Caki2 (cell line): ENCODE measurements at regions not wholly inside any gene's neighbourhood (a gene's known extent, or its start where the extent isn't known, plus 50 kb on each side); places are given as distances from the start of the nearest gene placed in this dataset.

ENCODE experiments used
- DNase-seq: peaks from one replicate; pipeline ENCODE4 v3.0.0-alpha.2; 2015; ENCODE audit warnings: low read depth
- in situ Hi-C: cut with HindIII; loops from 2 replicates; pipeline ENCODE4 v1.10.0; 2016; ENCODE audit warnings: low sequenced_read_pairs, low pct_unique_long_range_greater_than_20kb, mixed read lengths

DNA sequence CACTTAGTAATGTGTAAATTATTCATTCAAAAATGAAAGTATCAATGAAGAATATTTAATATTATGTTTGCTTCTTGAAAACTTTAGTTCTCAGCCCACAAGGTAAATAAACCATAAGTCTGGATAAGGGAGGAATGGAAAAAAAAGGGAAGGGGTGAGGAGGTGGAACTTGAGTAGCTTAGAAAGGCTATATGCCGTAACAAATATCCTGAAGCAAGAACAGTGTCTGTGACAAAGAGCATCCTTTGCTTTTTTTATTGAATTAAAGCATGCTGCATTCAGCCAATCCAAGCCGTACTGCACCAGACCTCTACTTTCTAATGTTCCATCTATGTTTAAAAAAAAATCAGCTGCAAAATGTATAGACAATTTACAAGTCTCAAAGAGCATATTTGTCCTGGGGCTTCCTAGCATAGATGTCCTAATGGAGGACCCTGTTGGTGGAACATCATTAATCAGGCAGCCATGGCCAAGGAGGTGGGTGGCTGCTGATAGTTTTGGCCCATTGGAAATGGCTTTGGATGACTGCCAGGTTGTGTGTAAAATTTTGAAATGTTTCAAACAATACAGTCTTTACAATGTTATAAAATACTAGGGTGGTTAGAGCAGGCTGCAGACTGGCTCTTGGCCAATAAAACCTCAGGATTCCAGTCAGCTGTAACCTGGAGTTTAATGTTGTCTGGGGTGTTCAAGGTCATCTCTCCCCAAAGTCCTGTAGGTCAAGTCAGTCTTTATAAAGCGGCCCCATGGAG is 895.8 kb upstream of the SOX9 start:
- DNase-seq, result no peak
- in situ Hi-C loops, result no loop called here

DNA sequence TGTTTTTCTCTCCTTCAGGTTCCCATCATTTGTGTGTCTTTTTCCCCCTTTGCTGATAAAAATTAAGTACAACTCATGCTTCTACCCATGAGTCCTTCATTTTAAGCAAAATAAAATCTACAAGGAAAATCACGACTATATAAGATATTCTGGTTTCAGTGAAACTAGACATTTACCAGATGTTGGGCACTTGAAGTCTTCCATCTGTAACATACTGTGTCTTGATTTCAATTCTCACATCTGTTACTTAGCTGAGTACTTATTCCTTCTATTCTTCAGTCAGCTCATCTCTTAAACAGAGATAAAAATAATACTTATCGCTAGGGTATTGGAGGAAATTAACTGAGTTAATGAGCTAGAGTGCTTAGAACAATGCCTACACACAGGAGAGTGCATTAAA is 893.0 kb upstream of the SOX9 start:
- no peak for DNase-seq
- in situ Hi-C loops, result no loop called here

DNA sequence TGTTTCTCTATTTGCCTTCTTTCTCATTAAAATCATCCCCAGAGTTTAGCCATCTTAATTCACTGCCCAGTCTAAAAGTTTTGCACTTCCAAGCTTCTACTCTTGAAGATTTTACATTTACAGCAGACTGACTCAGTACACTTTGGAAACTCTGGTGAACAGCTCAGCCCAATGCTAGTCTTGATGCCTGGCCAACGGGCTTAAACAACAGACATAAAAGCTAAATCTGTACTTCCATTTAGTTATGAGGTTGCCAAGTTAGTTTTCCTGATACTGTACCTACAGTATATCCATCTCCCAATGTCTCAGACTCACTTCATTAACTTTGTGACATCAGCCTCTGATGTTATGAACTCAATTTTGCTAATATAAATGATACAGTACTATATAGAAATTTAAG is 891.8 kb upstream of the SOX9 start:
- no peak for DNase-seq
- in situ Hi-C loops, result no loop called here

DNA sequence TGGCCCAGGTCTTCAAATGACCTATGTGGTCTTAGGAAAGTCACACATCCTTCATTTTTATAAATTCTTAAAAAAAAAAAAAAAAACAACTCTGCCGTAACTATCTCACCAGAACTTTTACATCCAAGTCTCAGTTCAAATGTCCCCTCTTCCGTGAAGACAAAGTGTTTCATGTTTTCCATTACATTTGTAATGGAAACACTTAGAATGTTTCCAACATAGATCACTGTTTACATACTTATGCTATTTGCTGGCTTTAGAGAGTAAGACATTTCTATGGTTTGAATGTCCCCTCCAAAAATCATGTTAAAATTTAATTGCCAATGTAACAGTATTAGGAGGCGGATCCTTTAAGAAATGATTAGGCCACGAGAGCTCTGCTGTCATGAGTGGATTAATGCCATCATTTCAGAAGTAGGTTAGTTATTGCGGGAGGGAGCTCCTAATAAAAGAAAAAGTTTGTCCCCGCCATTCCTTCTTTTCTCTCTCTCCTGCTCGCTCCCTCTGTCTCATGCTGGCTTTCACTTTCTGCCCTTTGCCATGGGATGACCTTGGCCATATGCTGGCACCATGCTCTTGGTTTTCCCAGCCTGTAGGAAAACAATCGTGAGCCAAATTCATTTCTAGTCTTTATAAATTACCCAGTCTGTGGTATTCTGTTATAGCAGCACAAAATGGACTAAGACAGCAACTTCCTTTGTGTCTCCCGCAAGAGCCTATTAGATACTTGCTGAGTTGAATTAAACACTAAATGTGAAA is 887.8 kb upstream of the SOX9 start:
- in situ Hi-C loops, result no loop called here
- no peak for DNase-seq

DNA sequence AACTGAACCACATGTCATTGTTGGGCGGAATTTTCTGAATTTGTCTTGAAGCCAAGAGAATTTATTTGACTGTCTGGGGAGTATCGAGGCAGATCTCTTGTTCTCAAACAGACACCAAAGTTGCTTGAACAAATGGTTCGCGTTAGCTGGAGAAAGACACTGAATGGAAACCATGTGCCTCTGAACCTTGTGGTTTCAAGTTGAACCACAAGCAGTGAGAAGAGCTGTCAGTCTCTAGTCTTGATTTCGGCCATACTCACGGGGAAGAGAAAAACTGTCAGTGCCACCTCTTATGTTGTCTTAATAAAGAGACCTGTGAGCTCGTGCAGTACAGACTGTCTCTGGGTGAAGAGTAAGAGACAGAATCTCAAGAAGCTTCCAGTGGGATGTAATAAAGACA is 886.5 kb upstream of the SOX9 start:
- in situ Hi-C loops, result no loop called here
- DNase-seq, result no peak

DNA sequence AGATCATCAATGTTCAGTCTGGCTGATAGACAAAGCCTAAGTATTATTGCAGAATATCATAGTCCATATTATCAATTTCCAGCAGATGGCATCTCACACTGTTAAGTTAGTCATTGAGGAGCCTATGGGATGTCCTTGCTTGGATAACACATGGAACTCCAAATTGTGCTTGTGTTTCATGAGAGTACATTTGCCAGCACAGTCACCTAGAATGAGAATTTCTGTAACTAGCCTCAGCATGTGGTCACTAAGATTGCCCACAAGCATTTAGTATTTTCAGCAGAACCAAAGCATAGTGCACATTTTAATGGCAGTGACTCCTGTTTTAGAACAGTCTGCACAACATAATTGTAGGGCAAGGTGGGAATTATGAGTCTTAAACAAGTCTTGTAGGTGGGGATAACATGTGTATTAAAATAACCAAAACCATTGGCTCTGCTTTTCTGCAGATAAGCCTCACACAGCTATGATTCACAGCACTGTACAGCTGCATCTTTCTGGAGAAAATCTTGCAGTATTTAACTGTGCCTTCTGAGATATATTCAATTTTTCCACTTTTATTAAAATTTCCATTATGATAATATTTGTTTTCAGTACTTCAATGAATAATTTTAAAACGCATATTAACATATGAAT is 882.8 kb upstream of the SOX9 start:
- peak; percentile 28 for DNase-seq

DNA sequence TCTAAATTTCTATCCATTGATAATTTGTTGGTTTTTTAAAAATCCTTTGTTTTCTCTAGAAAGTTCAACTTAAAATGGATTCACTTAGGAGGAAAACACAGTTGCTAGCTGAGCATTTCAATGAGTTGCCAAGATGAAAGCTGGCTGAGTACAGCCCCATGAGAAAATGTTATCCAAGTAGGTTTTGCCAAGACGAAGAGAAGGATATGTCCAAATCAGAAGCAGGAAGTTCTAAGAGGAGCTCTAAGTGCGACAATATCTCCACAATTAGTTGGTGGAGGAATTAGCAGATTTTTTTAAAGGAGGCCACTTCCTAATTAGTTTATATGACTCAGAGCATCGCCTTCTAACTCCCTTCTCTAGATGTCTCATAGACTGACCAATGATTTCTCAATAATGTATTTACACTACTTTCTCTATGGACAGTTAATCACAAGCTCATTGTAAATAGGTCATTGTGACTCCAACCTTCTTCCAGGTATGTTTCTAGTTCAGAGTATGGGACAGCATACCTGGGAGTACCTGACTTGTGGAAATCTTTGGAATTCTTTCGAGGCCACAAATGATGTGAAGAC is 873.3 kb upstream of the SOX9 start:
- no peak for DNase-seq
- in situ Hi-C loops, result no loop called here

More for the DNA sequence above, 882.8 kb upstream of the SOX9 start:
- in situ Hi-C loops, result no loop called here

DNA sequence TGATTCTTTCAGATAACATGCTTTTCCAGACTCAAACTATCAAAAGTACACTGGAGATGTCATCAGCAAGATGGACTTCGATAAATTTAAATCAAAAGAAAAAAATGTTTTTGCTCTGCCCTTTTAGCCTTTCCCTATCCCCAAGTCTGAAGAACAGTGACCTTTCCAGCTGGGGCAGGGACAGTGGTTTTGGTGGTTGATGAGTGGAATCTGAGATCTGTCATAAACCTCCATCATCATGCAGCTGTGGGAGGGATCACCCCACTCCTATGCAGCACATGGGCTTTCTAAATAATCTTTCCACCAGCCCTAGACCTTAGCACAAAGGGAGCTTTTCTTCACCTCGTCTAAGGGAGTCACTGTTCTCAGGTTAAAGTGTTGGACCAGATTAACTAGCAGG is 869.5 kb upstream of the SOX9 start:
- in situ Hi-C loops, result no loop called here

DNA sequence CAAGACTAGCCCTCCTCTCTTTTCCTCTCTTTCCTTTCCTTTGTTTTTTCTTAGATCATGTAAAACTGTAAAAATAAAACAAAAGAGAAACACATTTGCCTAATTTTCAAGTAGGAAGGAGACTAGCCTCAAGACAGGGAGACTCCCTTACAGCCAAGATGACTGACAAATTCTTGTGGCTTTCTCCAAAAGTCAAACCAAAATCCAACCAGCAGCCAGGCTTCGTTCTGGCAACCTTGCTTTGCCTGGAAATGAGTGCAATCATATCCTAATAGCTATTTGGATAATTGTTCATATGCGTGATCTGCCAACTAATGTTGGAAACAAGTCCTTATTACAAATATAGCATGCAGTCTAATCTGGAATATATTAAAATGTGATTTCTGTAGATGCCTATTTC is 868.9 kb upstream of the SOX9 start:
- in situ Hi-C loops, result no loop called here

More for the DNA sequence above, 869.5 kb upstream of the SOX9 start:
- no peak for DNase-seq

DNA sequence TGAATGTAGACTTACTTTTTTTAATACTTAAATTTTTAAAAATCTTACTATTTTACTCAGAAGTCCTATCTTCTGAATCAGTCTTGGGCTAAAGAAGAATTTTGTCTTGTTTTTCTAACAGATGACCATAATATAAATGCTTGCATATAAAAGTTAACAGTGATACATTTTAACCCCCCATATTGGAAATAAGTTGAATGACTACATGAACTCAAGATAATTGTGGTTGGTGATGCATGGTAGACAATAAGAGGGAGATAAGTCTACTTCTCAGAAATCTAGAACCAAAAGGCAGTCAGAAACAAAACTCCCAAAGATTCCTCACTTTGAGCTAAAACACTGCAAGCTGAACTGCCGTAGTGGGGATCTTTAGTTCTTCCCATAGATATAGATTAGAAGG is 868.4 kb upstream of the SOX9 start:
- in situ Hi-C loops, result no loop called here
- DNase-seq, result no peak

More for the DNA sequence above, 868.9 kb upstream of the SOX9 start:
- no peak for DNase-seq

DNA sequence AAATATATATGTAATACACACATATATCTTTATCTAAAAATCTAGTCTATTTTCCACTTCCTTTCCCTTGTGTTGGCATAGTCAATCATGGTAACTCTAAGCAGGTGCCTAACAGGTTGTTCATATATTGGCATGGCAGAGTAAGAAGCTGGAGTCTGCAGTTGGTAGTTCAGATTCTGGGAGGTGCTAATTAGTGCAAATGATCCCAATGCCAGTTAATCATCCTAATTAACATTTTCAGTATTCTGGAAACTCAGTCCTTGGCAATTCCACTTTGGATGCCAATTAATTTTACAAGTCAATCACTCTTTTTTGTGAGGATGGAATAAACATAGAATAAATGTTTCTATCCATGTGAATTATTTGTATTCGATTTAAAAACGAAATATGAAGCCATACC is 863.7 kb upstream of the SOX9 start:
- DNase-seq, result no peak
- in situ Hi-C loops, result no loop called here

DNA sequence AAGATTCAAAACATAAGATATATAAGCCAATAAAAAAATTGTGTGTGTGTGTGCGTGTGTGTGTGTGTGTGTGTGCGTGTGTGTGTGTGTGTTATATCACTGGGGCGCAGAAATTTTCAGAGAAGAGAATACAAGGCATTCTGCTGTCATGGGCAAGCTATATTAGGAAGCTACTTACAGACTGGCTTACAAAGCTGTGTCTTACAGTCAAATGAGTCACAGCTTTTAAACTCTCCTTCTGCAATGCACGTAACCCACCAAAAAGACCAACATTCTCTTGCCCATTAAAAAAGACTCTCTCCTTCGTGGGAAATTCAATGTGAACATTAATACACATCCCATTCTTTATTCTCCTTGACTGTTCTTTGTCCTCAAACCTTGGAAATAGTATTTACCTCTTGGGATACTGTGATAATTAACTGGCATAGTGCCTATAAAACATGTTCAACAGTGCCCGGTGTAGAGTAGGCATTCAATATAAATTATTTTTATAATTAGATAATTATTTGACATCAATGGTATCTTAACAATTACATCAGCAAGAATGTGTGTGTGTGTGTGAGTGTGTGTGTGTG is 860.4 kb upstream of the SOX9 start:
- in situ Hi-C loops, result no loop called here
- no peak for DNase-seq

DNA sequence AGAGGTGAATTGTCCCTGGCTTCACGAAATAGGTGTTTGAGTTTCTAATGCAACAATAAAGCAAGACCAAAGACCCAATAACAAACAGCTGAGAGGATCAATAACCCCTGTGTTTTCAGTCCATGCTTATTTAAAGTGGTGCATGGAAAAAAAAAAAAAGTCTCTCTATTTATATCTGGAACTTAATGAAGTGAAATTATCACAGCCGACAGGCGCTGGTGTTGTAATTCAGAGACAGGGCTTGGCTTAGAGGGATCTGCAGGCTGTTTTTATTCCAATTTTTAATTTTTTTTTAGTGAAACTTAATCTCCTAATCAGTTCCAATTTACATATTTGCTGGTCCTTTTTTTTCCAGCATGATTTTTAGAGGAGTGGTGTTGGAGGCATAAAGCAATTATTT is 858.2 kb upstream of the SOX9 start:
- no peak for DNase-seq
- in situ Hi-C loops, result no loop called here

DNA sequence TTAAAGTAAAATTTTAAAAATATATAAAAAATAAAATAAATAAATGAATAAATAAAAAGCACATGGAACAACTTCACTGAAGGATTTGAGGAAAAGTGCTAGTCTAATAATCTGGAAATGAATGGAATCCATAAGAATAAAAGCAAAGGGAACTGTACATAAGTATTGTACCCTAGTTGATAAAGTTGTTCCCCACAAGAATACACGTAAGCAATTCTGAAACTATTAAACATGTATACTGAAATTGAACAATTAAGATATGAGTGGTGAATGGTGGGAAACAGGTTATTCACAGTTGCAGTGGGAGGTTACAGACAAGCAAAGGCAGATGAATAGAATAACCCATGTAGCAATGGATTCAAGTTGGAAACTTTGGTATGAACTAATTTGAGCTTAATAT is 853.2 kb upstream of the SOX9 start:
- in situ Hi-C loops, result no loop called here
- DNase-seq, result no peak

DNA sequence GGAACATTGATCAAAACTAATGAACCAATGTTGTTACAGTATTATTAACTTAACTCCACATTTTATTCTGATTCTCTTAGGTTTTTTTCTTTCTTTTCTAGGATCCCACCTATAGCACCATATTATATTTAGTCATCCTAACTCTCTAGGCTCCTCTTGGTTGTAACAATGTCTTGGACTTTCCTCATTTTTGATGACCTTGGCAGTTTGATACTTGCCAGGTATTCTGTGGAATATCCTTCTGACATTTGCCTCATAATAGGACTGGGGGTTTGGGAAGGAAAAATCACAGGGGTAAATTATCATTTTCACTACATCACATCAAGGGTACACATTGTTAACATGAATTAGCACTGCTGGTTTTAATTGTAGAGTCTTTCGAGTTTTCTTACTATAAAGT is 851.6 kb upstream of the SOX9 start:
- no peak for DNase-seq
- in situ Hi-C loops, result no loop called here

DNA sequence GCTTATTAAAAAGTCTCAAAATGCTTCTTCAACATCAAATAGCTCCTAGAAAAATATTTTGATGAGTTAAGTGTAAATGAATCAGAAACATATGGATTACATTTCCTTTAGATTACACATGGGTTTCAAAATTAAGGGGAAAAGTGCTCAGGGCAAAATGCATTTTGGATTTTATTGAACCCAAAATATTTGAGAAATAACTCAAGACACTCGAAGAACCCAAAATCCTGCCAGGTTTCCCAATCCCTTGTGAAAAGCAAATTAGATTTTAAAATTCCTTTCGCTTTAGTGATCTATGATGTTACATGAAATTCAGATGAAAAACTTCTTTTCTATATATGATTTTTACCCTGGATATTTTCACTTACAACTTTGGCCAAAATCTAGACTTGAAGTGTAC is 847.4 kb upstream of the SOX9 start:
- DNase-seq, result no peak

DNA sequence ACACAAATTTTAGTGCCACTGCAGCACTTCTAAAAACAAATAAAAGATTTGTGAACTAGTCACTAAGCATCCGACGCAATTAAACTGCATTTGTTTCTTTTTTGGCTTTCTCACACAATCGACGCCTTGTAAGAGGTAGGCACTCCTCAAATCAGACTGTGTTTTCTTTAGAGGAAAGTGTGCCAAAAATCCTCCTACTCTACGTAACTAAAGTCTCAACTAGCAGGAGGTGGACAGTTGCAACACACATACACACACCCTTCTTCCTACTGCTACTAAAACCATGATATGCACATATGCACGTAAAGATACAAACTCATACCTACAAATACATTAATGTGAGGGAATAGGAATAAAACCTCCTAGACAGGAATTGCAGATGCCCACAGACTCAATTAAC is 844.7 kb upstream of the SOX9 start:
- in situ Hi-C loops, result no loop called here
- no peak for DNase-seq

More for the DNA sequence above, 847.4 kb upstream of the SOX9 start:
- in situ Hi-C loops, result no loop called here

DNA sequence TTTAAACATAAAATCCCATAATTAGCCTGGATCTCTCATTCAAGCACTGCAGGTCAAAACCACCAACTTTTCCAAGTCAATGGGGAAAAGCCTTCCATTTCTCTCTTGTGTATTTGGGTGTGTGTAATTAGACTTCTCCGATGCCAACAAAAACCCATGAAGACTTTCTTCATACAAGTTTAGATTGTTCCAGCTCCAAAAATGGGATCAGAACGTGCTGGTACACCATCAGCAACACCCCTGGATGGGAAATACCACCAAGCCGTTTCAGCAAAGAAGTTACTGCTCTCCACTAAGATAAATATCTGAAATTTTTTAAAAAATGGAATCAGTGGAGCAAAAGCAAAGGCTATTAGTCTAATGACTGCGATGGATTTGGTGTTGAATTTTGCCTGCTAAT is 837.3 kb upstream of the SOX9 start:
- DNase-seq, result no peak
- in situ Hi-C loops, result no loop called here
